ENCODE measurements at regions not wholly inside any gene's neighbourhood (a gene's known extent, or its start where the extent isn't known, plus 50 kb on each side); places are given as distances from the start of the nearest gene placed in this dataset.

- H3K27me3 ChIP-seq = no peaks in the 10 kb centered on the region
- no peak for DNase-seq
- TF ChIP-seq CTCF (IDR thresholded peaks at IDR 0.05) (no peak), POLR2A (IDR thresholded peaks at IDR 0.05) (no peak)
- H3K36me3 ChIP-seq = no peaks in the 10 kb centered on the region
- no peak overlapping the region for H3K27ac ChIP-seq
- no peak overlapping the region for H3K4me3 ChIP-seq
- H3K9me3 ChIP-seq = no peaks in the 10 kb centered on the region
- H3K4me1 ChIP-seq = peaks cover 0 to 6% (median 0%) of the 10 kb centered on the region in 4 donors
Measured at GRCh38 chr4:123455360-123455759, 58.8 kb downstream of the SPRY1 start.

GRCh38 chr4:123462007-123462406, 65.4 kb downstream of the SPRY1 start:
- Histone ChIP-seq H3K27ac (no peak overlapping the region), H3K4me3 (no peak overlapping the region), H3K36me3 (no peaks in the 10 kb centered on the region), H3K9me3 (no peaks in the 10 kb centered on the region), H3K27me3 (no peaks in the 10 kb centered on the region), H3K4me1 (no peaks in the 10 kb centered on the region)
- no peak for TF ChIP-seq CTCF (IDR thresholded peaks at IDR 0.05)
- no peak for TF ChIP-seq POLR2A (IDR thresholded peaks at IDR 0.05)
- DNase-seq = no peak

GRCh38 chr4:123463869-123464268, 67.3 kb downstream of the SPRY1 start:
- H3K27ac ChIP-seq = no peak overlapping the region
- H3K27me3 ChIP-seq = no peaks in the 10 kb centered on the region
- no peaks in the 10 kb centered on the region for H3K4me1 ChIP-seq
- DNase-seq = peak in 1 of 3 donors; percentile 41
- no peaks in the 10 kb centered on the region for H3K9me3 ChIP-seq
- no peak for TF ChIP-seq CTCF (IDR thresholded peaks at IDR 0.05)
- no peak for TF ChIP-seq POLR2A (IDR thresholded peaks at IDR 0.05)
- no peaks in the 10 kb centered on the region for H3K36me3 ChIP-seq
- H3K4me3 ChIP-seq = no peak overlapping the region

- no peaks in the 10 kb centered on the region for H3K4me1 ChIP-seq
- H3K4me3 ChIP-seq = no peak overlapping the region
- no peaks in the 10 kb centered on the region for H3K27me3 ChIP-seq
- H3K27ac ChIP-seq = no peak overlapping the region
- no peaks in the 10 kb centered on the region for H3K36me3 ChIP-seq
- TF ChIP-seq CTCF (IDR thresholded peaks at IDR 0.05) (no peak), POLR2A (IDR thresholded peaks at IDR 0.05) (no peak)
- no peaks in the 10 kb centered on the region for H3K9me3 ChIP-seq
- no peak for DNase-seq
Measured at GRCh38 chr4:123465416-123465815, 68.8 kb downstream of the SPRY1 start.

GRCh38 chr4:123466080-123466785, 69.6 kb downstream of the SPRY1 start:
- Histone ChIP-seq H3K4me1 (no peaks in the 10 kb centered on the region), H3K4me3 (no peak overlapping the region), H3K36me3 (no peaks in the 10 kb centered on the region), H3K27me3 (no peaks in the 10 kb centered on the region), H3K9me3 (no peaks in the 10 kb centered on the region), H3K27ac (no peak overlapping the region)
- no peak for DNase-seq
- TF ChIP-seq POLR2A (IDR thresholded peaks at IDR 0.05) (no peak), CTCF (IDR thresholded peaks at IDR 0.05) (no peak)
